Activated CD4-positive, alpha-beta T cell treated with anti-CD3 and anti-CD28 coated beads, Interleukin-2, amount 50 U/mL, for 16 hours (primary cell): ENCODE measurements at regions not wholly inside any gene's neighbourhood (a gene's known extent, or its start where the extent isn't known, plus 50 kb on each side); places are given as distances from the start of the nearest gene placed in this dataset.
"Not testable (repeated sequence)": the region's sequence is repeated elsewhere in the genome, so short reads cannot be mapped to it uniquely, and the experiment has no call there.

ENCODE experiments used
- DNase-seq: peaks from one replicate; pipeline ENCODE4 v3.0.0-alpha.2; 2020

- no peak for DNase-seq
Observed at GRCh38 chr6:27531772-27532459, 59.0 kb upstream of the ZNF184 start.

DNA sequence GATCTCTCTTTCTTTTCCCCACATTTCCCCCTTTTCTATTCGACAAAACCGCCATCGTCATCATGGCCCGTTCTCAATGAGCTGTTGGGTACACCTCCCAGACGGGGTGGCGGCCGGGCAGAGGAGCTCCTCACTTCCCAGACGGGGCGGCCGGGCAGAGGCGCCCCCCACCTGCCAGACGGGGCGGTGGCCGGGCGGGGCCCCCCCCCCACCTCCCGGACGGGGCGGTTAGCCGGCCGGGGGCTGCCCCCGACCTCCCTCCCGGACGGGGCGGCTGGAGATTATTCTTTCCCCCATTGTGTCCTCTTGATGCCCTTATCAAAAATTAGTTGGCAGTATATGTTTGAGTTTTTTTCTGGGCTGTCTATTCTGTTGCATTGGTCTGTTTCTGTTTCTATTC lies 56.9 kb upstream of the ZNF184 start:
- DNase-seq = not testable (repeated sequence)

- no peak for DNase-seq
Observed at GRCh38 chr6:27528714-27529113, 55.8 kb upstream of the ZNF184 start.
